NCI-H82 treated with DMSO at 0.1 percent for 48 hours (cell line): ENCODE measurements at regions not wholly inside any gene's neighbourhood (a gene's known extent, or its start where the extent isn't known, plus 50 kb on each side); places are given as distances from the start of the nearest gene placed in this dataset.
"Not testable (repeated sequence)": the region's sequence is repeated elsewhere in the genome, so short reads cannot be mapped to it uniquely, and the experiment has no call there.

Experiments used
- DNase-seq: peaks from one replicate; lab custom pipeline; 2025; ENCODE audit not compliant: unreplicated experiment; lab: John Stamatoyannopoulos, UW

DNA sequence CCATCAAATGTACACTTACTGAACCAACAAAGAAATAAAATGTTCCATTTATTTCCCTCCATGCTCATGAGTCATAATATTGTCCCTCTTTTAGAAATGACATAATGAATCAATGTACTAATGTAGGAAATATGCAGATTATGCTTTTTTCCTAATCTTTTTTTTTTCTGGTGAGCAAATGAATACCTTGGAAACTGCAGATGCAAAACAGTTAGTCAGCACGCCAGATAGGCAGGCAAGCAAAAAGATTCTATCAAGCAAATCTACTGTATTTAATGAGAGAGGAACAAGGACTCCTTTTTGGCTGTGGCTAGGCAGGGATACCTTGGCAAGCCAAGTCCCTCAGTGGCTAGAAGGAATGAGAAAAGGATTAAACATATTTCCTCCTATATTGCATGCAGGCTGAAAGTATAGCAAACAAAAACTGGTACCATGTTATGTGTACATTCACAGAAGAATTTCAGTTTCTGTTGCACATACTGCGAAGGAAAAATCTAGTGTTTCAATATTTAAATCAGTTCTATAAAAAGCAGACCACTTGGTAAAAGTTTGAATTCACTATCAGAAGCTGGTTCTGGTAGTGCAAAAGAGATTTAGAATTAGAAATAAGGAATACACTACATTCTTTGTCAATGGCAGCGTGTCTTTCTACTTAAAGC lies 605.4 kb downstream of the TLE1 start:
- no peak for DNase-seq

- DNase-seq = peak; percentile 7
Observed at GRCh38 chr9:81083067-81083466, 606.3 kb downstream of the TLE1 start.

DNA sequence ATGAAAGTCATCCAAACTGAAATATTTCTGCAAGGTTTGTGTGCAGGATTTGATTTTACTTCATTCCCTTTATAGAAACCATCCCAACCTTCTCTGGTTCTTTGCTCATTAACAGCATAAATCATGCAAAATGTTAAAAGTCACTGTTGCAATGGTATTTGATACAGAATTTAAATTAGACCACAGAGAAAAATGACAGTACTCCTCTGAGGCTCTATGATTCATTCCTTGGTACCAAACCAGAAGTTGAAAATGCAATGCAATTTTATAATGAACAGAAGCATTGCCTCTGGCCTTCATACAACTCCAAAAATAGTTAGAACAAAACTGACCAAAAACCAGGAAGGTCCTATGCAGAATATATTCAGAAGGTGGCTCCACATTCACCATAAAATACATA lies 607.1 kb downstream of the TLE1 start:
- DNase-seq = no peak

- no peak for DNase-seq
Observed at GRCh38 chr9:81080900-81081299, 608.4 kb downstream of the TLE1 start.

DNA sequence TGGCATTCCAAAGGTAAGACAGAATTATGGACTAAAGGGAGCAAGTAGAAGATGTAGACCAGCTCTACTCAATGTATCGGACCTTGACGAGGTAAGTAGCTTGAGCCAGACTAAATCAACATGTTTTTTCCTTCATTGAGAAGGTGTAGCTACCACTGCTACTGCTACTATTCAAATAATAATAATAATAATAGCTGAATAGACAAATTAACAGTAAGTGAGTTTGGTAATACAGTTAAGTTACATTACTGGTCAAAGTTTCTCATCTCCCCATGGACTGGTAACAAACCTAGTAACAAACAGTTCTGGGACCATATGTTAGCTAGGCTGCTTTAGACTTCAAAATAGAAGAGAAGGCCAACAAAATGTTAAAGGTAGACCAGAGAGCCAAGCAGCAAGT lies 609.2 kb downstream of the TLE1 start:
- no peak for DNase-seq

DNA sequence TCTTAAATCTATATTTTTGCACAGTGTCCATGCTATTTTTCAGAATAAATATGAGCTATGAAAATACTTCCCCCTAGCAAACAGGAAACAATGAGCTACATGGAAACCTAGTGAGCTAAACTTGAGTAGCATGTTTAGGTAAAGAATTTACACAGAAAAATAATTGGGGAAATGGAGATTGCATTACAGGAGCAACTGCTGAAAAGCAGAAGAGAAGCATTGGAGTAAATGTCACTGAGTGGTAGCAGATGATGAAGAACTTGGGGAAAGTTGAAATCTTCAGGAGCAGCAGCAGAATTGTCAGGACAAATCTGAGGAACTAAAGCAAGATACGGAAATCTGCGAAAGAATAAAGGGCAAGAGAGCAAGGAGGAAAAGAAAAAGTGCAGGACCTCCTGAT lies 610.3 kb downstream of the TLE1 start:
- DNase-seq = no peak

DNA sequence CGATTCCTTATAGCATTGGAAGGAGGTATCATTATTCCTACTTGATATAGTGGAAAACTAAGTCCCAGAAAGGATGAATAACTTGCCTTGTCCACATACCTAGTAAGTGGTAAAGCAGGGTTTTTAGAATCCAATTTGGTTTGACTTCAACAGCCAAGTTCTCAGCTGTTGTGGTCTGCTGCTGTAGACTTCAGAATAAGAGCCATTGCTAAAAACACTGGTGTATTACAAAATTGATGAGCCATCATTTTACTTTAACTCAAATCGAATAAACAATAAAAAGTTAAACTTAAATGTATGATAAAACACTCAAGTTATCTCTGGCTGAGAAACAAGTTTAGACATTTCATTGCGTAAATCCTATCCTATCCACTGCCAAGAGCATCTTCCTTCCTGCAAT lies 610.8 kb downstream of the TLE1 start:
- DNase-seq = no peak

- no peak for DNase-seq
Observed at GRCh38 chr9:81077572-81077971, 611.8 kb downstream of the TLE1 start.

- DNase-seq = no peak
Observed at GRCh38 chr9:81076131-81076530, 613.2 kb downstream of the TLE1 start.

GRCh38 chr9:81074221-81074620 lies 615.1 kb downstream of the TLE1 start:
- no peak for DNase-seq

DNA sequence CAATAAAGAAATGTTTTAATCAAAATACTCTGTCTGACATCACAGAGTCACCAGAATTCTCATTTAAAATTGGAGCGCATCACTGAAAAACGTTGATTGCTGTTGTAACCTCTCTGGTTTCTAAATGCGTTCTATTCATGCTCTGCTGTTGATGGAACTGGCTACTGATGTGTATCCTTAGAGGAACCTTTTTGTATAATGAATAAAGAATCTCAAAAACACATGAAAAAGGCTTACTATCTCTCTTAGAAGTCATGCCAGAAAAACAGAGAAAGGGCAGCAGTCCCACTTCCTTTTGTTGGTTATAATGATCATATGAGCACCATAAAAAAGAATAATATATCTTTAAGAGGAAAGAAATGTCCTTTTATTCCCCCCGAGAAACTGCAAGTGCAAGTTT lies 615.5 kb downstream of the TLE1 start:
- no peak for DNase-seq

DNA sequence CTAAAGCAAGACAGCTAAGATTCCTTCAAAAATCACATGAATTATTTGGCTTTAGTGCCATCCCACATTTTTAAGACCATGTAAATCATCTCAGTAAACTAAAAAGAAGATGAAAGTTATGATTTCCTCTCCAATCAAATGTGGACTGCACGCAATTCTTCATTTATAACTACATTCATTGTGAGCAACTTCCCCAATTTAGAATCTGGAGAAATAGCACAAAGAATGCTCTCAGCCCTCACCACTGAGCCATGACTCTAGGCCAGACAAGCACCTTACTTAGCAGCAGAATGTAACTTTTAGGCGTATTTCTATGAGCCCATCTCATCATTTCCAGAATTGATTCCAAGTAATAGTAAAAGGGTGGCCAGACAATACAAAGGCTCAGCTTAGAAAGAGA lies 616.6 kb downstream of the TLE1 start:
- no peak for DNase-seq

DNA sequence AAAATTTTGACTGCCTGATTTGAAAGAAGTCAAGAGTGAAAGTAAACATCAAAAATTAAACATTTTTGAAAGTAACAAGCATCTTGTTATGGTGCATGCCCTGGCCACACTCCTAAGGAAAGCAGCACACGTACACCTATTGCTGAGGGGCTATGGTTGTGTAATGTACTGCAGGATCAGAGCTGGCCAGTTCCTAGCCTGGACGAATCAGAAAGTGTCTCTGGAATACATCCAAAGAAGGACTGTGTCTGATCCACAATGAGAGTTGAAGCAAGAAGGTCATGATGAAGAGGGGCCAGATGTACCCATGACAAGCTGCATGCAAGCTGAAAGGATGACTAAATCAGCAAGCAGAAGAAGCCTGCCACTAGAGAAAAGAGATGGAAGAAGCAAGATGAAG lies 618.2 kb downstream of the TLE1 start:
- DNase-seq = no peak

- DNase-seq = no peak
Observed at GRCh38 chr9:81070689-81071088, 618.7 kb downstream of the TLE1 start.

DNA sequence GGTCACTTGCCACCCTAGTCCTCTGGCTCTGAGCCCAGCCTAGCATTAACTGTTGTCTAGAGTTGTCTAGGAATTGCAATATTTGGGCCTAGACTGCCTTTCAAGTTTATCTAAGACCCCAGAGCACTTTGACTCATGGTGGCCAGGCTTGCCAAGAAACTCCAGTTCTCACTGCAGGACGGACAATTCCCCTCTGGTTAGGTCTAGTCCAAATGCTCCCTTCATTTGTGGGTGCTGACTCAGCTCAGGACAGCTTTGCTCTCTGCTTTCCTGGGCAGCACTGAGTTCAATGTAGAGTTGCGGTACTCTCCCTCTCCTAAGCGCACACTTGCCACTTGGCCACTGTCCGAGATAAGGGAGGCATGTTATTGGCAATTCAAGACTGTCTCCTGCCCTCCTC lies 619.4 kb downstream of the TLE1 start:
- no peak for DNase-seq

DNA sequence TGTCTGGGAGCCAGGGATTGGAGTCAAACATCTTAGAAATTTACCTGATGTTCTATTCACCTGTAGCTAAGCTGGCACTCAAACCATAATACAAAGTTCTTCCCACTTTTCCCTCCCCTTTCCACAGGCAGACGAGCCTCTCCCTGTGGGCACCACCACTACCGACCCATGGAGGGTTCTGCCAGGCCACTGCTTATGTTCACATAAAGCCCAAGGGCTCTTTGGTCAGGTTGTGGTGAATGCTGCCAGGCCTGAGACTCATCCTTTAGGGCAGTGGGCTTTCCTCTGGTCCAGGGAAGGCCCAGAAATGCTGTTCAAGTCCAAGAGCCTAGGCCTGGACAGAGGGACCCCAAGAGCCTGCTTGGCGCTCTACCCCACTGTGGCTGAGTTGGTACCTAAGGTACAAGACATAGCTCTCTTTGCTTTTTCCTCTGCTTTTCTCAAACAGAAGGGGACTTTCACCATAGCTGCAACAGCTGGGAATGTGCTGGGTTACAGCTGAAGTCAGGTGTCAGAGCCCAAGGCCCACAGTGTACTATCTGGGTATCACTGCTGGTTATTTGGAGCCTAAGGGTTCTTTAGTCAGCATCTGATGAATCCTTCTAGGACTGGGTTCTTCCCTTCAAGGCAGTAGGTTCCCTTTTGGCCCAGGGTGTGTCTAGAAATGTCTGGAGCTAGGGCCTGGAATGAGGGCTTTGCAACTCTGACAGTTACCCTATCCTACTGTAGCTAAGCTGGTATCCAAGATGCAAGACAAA lies 620.1 kb downstream of the TLE1 start:
- no peak for DNase-seq

DNA sequence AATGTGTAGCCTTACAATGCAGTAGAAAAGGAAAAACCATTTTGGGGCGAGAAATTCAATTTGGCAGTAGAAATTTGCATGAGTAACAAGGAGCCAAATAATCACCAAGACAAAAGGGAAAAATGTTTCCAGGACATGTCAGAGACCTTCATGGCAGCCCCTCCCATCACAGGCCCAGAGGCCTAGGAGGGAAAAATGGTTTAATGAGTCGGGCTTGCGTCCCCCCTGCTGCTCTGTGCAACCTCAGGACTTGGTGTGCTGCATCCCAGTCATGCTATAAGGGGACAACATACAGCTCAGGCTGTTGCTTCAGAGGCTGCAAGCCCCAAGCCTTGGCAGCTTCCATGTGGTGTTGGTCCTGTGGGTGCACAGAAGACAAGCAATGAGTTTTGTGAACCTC lies 626.4 kb downstream of the TLE1 start:
- DNase-seq = not testable (repeated sequence)

- no peak for DNase-seq
Observed at GRCh38 chr9:81058782-81059181, 630.6 kb downstream of the TLE1 start.

DNA sequence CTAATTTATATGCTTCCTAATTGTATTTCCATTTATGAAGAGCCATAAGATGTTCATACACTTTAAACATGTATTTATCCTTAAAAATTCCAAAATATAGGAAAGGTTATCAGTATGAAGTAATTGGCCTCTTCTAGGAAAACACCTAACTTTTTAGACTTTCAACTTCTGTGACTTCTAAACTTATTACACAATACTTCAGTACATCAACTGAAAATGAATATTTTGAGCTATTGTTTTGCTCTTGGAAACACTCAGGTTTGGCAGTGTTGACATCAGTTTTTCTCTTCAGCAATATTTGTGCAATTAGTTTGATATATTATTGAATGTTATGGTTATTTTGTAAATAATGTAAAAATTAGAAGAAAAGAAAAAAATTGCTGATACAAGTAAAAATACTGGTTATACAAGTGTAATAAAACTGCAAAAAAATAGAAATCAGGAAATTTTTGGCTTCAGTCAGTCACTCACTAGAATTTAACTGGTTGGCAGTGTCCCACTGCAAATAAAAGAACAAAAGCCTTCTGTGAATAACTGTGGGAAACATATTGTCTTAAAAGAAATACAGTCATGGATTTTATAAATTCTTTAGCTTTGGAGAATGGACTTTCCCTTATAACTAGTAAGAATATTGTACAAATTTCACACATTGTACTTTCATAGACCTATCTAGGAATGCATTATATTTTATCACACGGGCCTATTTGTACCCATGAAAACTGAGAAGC lies 635.9 kb downstream of the TLE1 start:
- no peak for DNase-seq

- no peak for DNase-seq
Observed at GRCh38 chr9:81052846-81053245, 636.5 kb downstream of the TLE1 start.

DNA sequence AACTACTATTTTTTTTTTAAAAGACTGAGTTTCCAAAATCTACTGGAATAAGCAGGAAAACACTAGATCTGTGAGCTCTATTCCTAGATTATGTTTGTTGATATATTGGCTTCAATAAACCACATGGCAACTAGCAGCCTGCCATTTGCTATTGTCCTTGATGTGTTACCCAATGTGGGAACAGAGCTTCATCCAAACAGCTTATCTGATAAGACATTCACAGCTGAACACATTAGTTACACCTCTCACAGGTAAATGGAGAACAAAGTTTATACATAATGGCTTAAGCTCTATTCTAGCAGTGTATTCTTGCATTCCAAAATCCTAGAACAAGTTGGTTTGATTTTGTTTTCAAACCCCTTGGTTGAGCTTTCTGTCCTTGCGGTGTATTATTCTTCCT lies 642.1 kb downstream of the TLE1 start:
- no peak for DNase-seq

- no peak for DNase-seq
Observed at GRCh38 chr9:81045658-81046057, 643.7 kb downstream of the TLE1 start.
